ENCODE measurements at regions not wholly inside any gene's neighbourhood (a gene's known extent, or its start where the extent isn't known, plus 50 kb on each side); places are given as distances from the start of the nearest gene placed in this dataset.

- no peak overlapping the region for H3K4me3 ChIP-seq
- no peak for TF ChIP-seq NBN (IDR thresholded peaks at IDR 0.05)
- no peak for TF ChIP-seq KAT2A (conservative IDR thresholded peaks at IDR 0.05; ENCODE audit: control insufficient read depth, low read depth, low read length)
- no peak for TF ChIP-seq SIX5 (IDR thresholded peaks at IDR 0.05; ENCODE audit: low read depth, low read length, severe bottlenecking)
- TF ChIP-seq DPF2 (IDR thresholded peaks at IDR 0.05), result no peak
- TF ChIP-seq STAT1 (conservative IDR thresholded peaks at IDR 0.05), result no peak
- TF ChIP-seq TCF3 (IDR thresholded peaks at IDR 0.05; ENCODE audit: borderline replicate concordance, insufficient read depth, low read depth, low read length), result no peak
- TF ChIP-seq SMARCA5 (IDR thresholded peaks at IDR 0.05), result no peak
- no peak for TF ChIP-seq LARP7 (IDR thresholded peaks at IDR 0.05)
- TF ChIP-seq MEF2B (IDR thresholded peaks at IDR 0.05; ENCODE audit: partially characterized antibody, poor library complexity, severe bottlenecking), result no peak
- TF ChIP-seq NFXL1 (IDR thresholded peaks at IDR 0.05; ENCODE audit: borderline replicate concordance), result no peak
- TF ChIP-seq REST (IDR thresholded peaks at IDR 0.05; ENCODE audit: low read depth, low read length), result no peak
- no peak for TF ChIP-seq ZNF24 (IDR thresholded peaks at IDR 0.05)
- no peak for TF ChIP-seq SRF (IDR thresholded peaks at IDR 0.05; ENCODE audit: low read depth in 2 of 2, low read length in 2 of 2)
- TF ChIP-seq EP300 (IDR thresholded peaks at IDR 0.05; ENCODE audit: borderline replicate concordance in 1 of 2, control insufficient read depth in 1 of 2, low read depth in 2 of 2, low read length in 2 of 2), result no peak
- TF ChIP-seq FOS (IDR thresholded peaks at IDR 0.05; ENCODE audit: borderline replicate concordance, extremely low read depth, insufficient read length), result no peak
- WGBS (ENCODE audit: insufficient coverage, insufficient replicate concordance, low lambda C conversion rate, missing lambda C conversion rate), result 41% methylated on average over 14 of the region's 17 CpGs
- in situ Hi-C loops (cut with MboI), result no loop called here
- intact Hi-C loops (cut with micrococcal nuclease; ENCODE audit: unreplicated experiment), result no loop called here
- SMC1A ChIA-PET (ENCODE audit: uncharacterized antibody, unreplicated experiment), result no interaction called here
- H3K9me3 ChIP-seq (replicated peaks; ENCODE audit: control insufficient read depth, insufficient read depth, low read length), result no peaks in the 10 kb centered on the region
- H3K4me1 ChIP-seq (ENCODE audit: control insufficient read depth, insufficient read depth, low read length), result peaks cover 10% of the 10 kb centered on the region; the same call in 1 of the 2 replicates
- H2AFZ ChIP-seq (ENCODE audit: control insufficient read depth, low read depth, low read length), result no peak overlapping the region
- no peaks in the 10 kb centered on the region for H4K20me1 ChIP-seq (ENCODE audit: control insufficient read depth, insufficient read depth)
- DNase-seq (ENCODE audit: low read depth, low spot score) (no peak), FAIRE-seq (no peak), ATAC-seq (no peak)
- H3K9ac ChIP-seq (ENCODE audit: control insufficient read depth, insufficient read depth, low read length), result no peak overlapping the region
- no peaks in the 10 kb centered on the region for H3K36me3 ChIP-seq (ENCODE audit: control insufficient read depth in 2 of 2, insufficient read depth in 2 of 2, low read length in 1 of 2)
- H3K27ac ChIP-seq (ENCODE audit: control insufficient read depth, insufficient read depth), result no peak overlapping the region
- no peaks in the 10 kb centered on the region for H3K79me2 ChIP-seq (ENCODE audit: control insufficient read depth, insufficient read depth, low read length)
- no TSS peak for BruUV-seq (replicated peaks)
- RAD21 ChIA-PET (ENCODE audit: unreplicated experiment), result no interaction called here
- peaks cover 0 to 1% of the 10 kb centered on the region in 2 experiments; a peak in 1 of 4 replicates for H3K27me3 ChIP-seq (replicated peaks in 1 of 2; ENCODE audit: control insufficient read depth in 2 of 2, insufficient read depth in 2 of 2, low read length in 1 of 2)
- H3K4me2 ChIP-seq (ENCODE audit: control insufficient read depth, insufficient read depth), result no peak overlapping the region
- CTCF ChIA-PET, result no interaction called here
- POLR2A ChIA-PET, result no interaction called here
These were observed 89.0 kb downstream of the TMEM18 start for GRCh38 chr2:588074-588645.

Measured in GM12878 (cell line).